ENCODE measurements at regions not wholly inside any gene's neighbourhood (a gene's known extent, or its start where the extent isn't known, plus 50 kb on each side); places are given as distances from the start of the nearest gene placed in this dataset.
A peak's percentile ranks its signal among the peaks of the same experiment; 100 is the strongest.
"Not testable (repeated sequence)": the region's sequence is repeated elsewhere in the genome, so short reads cannot be mapped to it uniquely, and the experiment has no call there.

- Histone ChIP-seq H3K27me3 (ENCODE audit: control insufficient read depth in 1 of 2, insufficient read depth in 2 of 2, low read length in 1 of 2) (no peaks in the 10 kb centered on the region), H3K9me3 (ENCODE audit: control insufficient read depth, low read length) (no peaks in the 10 kb centered on the region), H3K4me1 (ENCODE audit: control insufficient read depth in 1 of 2, insufficient read depth in 2 of 2, low read length in 2 of 2) (no peaks in the 10 kb centered on the region), H3K4me3 (ENCODE audit: low read length in 2 of 2) (no peak overlapping the region), H3K36me3 (ENCODE audit: control insufficient read depth in 1 of 2, insufficient read depth in 2 of 2, low read length in 1 of 2) (no peaks in the 10 kb centered on the region), H3K27ac (ENCODE audit: low read depth in 1 of 2, low read length in 2 of 2) (no peak overlapping the region)
- 86 to 90% methylated on average over 12 of the region's 12 CpGs for whole genome bisulfite sequencing, 2 donors
- intact Hi-C loops (cut with DNase I): no loop called here
- DNase-seq: peak; percentile 20 to 43
- peak; percentile 52 for ATAC-seq (ENCODE audit: low FRiP score)
These were observed 1759.1 kb downstream of the OLFM4 start for GRCh38 chr13:54787754-54788153.

- DNase-seq (peak in 1 of 2 donors; percentile 26), ATAC-seq (ENCODE audit: low FRiP score) (no peak)
- intact Hi-C loops (cut with DNase I): no loop called here
- no peaks in the 10 kb centered on the region for H3K4me1 ChIP-seq (ENCODE audit: control insufficient read depth in 1 of 2, insufficient read depth in 2 of 2, low read length in 2 of 2)
- H3K9me3 ChIP-seq (ENCODE audit: control insufficient read depth, low read length): no peaks in the 10 kb centered on the region
- no peak overlapping the region for H3K4me3 ChIP-seq (ENCODE audit: low read length in 2 of 2)
- H3K27me3 ChIP-seq (ENCODE audit: control insufficient read depth in 1 of 2, insufficient read depth in 2 of 2, low read length in 1 of 2): no peaks in the 10 kb centered on the region
- 94 to 95% methylated on average over 37 of the region's 37 CpGs for WGBS, 2 donors
- H3K27ac ChIP-seq (ENCODE audit: low read depth in 1 of 2, low read length in 2 of 2): no peak overlapping the region
- H3K36me3 ChIP-seq (ENCODE audit: control insufficient read depth in 1 of 2, insufficient read depth in 2 of 2, low read length in 1 of 2): no peaks in the 10 kb centered on the region
These were observed 1771.1 kb downstream of the OLFM4 start for GRCh38 chr13:54799621-54800226.

GRCh38 chr13:54802226-54802625, 1773.6 kb downstream of the OLFM4 start:
- H3K36me3 ChIP-seq (ENCODE audit: control insufficient read depth in 1 of 2, insufficient read depth in 2 of 2, low read length in 1 of 2): no peaks in the 10 kb centered on the region
- 82 to 84% methylated on average over 4 of the region's 4 CpGs for WGBS, 2 donors
- no peak for DNase-seq
- no peak overlapping the region for H3K27ac ChIP-seq (ENCODE audit: low read depth in 1 of 2, low read length in 2 of 2)
- H3K4me3 ChIP-seq (ENCODE audit: low read length in 2 of 2): no peak overlapping the region
- H3K27me3 ChIP-seq (ENCODE audit: control insufficient read depth in 1 of 2, insufficient read depth in 2 of 2, low read length in 1 of 2): no peaks in the 10 kb centered on the region
- no peaks in the 10 kb centered on the region for H3K4me1 ChIP-seq (ENCODE audit: control insufficient read depth in 1 of 2, insufficient read depth in 2 of 2, low read length in 2 of 2)
- ATAC-seq (ENCODE audit: low FRiP score): no peak
- no peaks in the 10 kb centered on the region for H3K9me3 ChIP-seq (ENCODE audit: control insufficient read depth, low read length)
- intact Hi-C loops (cut with DNase I): no loop called here

GRCh38 chr13:54805743-54806142, 1777.1 kb downstream of the OLFM4 start:
- DNase-seq: no peak
- 80 to 85% methylated on average over 3 of the region's 3 CpGs for WGBS, 2 donors
- Histone ChIP-seq H3K4me1 (ENCODE audit: control insufficient read depth in 1 of 2, insufficient read depth in 2 of 2, low read length in 2 of 2) (no peaks in the 10 kb centered on the region), H3K4me3 (ENCODE audit: low read length in 2 of 2) (no peak overlapping the region), H3K9me3 (ENCODE audit: control insufficient read depth, low read length) (no peaks in the 10 kb centered on the region), H3K27me3 (ENCODE audit: control insufficient read depth in 1 of 2, insufficient read depth in 2 of 2, low read length in 1 of 2) (no peaks in the 10 kb centered on the region), H3K27ac (ENCODE audit: low read depth in 1 of 2, low read length in 2 of 2) (no peak overlapping the region), H3K36me3 (ENCODE audit: control insufficient read depth in 1 of 2, insufficient read depth in 2 of 2, low read length in 1 of 2) (no peaks in the 10 kb centered on the region)
- intact Hi-C loops (cut with DNase I): no loop called here
- no peak for ATAC-seq (ENCODE audit: low FRiP score)

GRCh38 chr13:54821938-54822470, 1793.4 kb downstream of the OLFM4 start:
- H3K36me3 ChIP-seq (ENCODE audit: control insufficient read depth in 1 of 2, insufficient read depth in 2 of 2, low read length in 1 of 2); H3K4me1 ChIP-seq (ENCODE audit: control insufficient read depth in 1 of 2, insufficient read depth in 2 of 2, low read length in 2 of 2); intact Hi-C loops (cut with DNase I); H3K27me3 ChIP-seq (ENCODE audit: control insufficient read depth in 1 of 2, insufficient read depth in 2 of 2, low read length in 1 of 2); H3K9me3 ChIP-seq (ENCODE audit: control insufficient read depth, low read length); DNase-seq; H3K4me3 ChIP-seq (ENCODE audit: low read length in 2 of 2); H3K27ac ChIP-seq (ENCODE audit: low read depth in 1 of 2, low read length in 2 of 2); ATAC-seq (ENCODE audit: low FRiP score): not testable (repeated sequence)
- WGBS, 2 donors: 44 to 48% methylated on average over 4 of the region's 4 CpGs

GRCh38 chr13:54829391-54830068, 1800.9 kb downstream of the OLFM4 start:
- H3K36me3 ChIP-seq (ENCODE audit: control insufficient read depth in 1 of 2, insufficient read depth in 2 of 2, low read length in 1 of 2); H3K4me1 ChIP-seq (ENCODE audit: control insufficient read depth in 1 of 2, insufficient read depth in 2 of 2, low read length in 2 of 2); H3K9me3 ChIP-seq (ENCODE audit: control insufficient read depth, low read length); H3K4me3 ChIP-seq (ENCODE audit: low read length in 2 of 2); intact Hi-C loops (cut with DNase I); ATAC-seq (ENCODE audit: low FRiP score); H3K27me3 ChIP-seq (ENCODE audit: control insufficient read depth in 1 of 2, insufficient read depth in 2 of 2, low read length in 1 of 2); H3K27ac ChIP-seq (ENCODE audit: low read depth in 1 of 2, low read length in 2 of 2): not testable (repeated sequence)
- DNase-seq: peak in 1 of 2 donors; percentile 32
- WGBS, 2 donors: 91 to 94% methylated on average over 20 to 28 of the region's 28 CpGs

GRCh38 chr13:54836273-54836672, 1807.7 kb downstream of the OLFM4 start:
- DNase-seq: no peak
- no peak for ATAC-seq (ENCODE audit: low FRiP score)

GRCh38 chr13:54841682-54842081, 1813.1 kb downstream of the OLFM4 start:
- intact Hi-C loops (cut with DNase I): no loop called here
- Histone ChIP-seq H3K9me3 (ENCODE audit: control insufficient read depth, low read length) (no peaks in the 10 kb centered on the region), H3K36me3 (ENCODE audit: control insufficient read depth in 1 of 2, insufficient read depth in 2 of 2, low read length in 1 of 2) (no peaks in the 10 kb centered on the region), H3K27me3 (ENCODE audit: control insufficient read depth in 1 of 2, insufficient read depth in 2 of 2, low read length in 1 of 2) (no peaks in the 10 kb centered on the region), H3K27ac (ENCODE audit: low read depth in 1 of 2, low read length in 2 of 2) (no peak overlapping the region), H3K4me3 (ENCODE audit: low read length in 2 of 2) (no peak overlapping the region), H3K4me1 (ENCODE audit: control insufficient read depth in 1 of 2, insufficient read depth in 2 of 2, low read length in 2 of 2) (no peaks in the 10 kb centered on the region)
- DNase-seq (no peak), ATAC-seq (ENCODE audit: low FRiP score) (no peak)

More at GRCh38 chr13:54836273-54836672, 1807.7 kb downstream of the OLFM4 start:
- Histone ChIP-seq H3K36me3 (ENCODE audit: control insufficient read depth in 1 of 2, insufficient read depth in 2 of 2, low read length in 1 of 2) (no peaks in the 10 kb centered on the region), H3K27me3 (ENCODE audit: control insufficient read depth in 1 of 2, insufficient read depth in 2 of 2, low read length in 1 of 2) (no peaks in the 10 kb centered on the region), H3K4me1 (ENCODE audit: control insufficient read depth in 1 of 2, insufficient read depth in 2 of 2, low read length in 2 of 2) (no peaks in the 10 kb centered on the region), H3K9me3 (ENCODE audit: control insufficient read depth, low read length) (no peaks in the 10 kb centered on the region), H3K4me3 (ENCODE audit: low read length in 2 of 2) (no peak overlapping the region), H3K27ac (ENCODE audit: low read depth in 1 of 2, low read length in 2 of 2) (no peak overlapping the region)
- intact Hi-C loops (cut with DNase I): no loop called here
- WGBS, 2 donors: 72 to 78% methylated on average over 4 of the region's 4 CpGs

- Histone ChIP-seq H3K27me3 (ENCODE audit: control insufficient read depth in 1 of 2, insufficient read depth in 2 of 2, low read length in 1 of 2) (no peaks in the 10 kb centered on the region), H3K4me3 (ENCODE audit: low read length in 2 of 2) (no peak overlapping the region), H3K4me1 (ENCODE audit: control insufficient read depth in 1 of 2, insufficient read depth in 2 of 2, low read length in 2 of 2) (no peaks in the 10 kb centered on the region), H3K36me3 (ENCODE audit: control insufficient read depth in 1 of 2, insufficient read depth in 2 of 2, low read length in 1 of 2) (no peaks in the 10 kb centered on the region), H3K9me3 (ENCODE audit: control insufficient read depth, low read length) (no peaks in the 10 kb centered on the region), H3K27ac (ENCODE audit: low read depth in 1 of 2, low read length in 2 of 2) (no peak overlapping the region)
- 35 to 37% methylated on average over 6 of the region's 6 CpGs for WGBS, 2 donors
- no peak for DNase-seq
- intact Hi-C loops (cut with DNase I): no loop called here
- ATAC-seq (ENCODE audit: low FRiP score): no peak
These were observed 1816.8 kb downstream of the OLFM4 start for GRCh38 chr13:54845351-54845965.

Measured in aorta (tissue), 5 donors.